ENCODE measurements at regions not wholly inside any gene's neighbourhood (a gene's known extent, or its start where the extent isn't known, plus 50 kb on each side); places are given as distances from the start of the nearest gene placed in this dataset.
"Not testable (repeated sequence)": the region's sequence is repeated elsewhere in the genome, so short reads cannot be mapped to it uniquely, and the experiment has no call there.

GRCh38 chr5:116730706-116731105 lies 156.1 kb upstream of the SEMA6A start:
- no peak overlapping the region for H3K4me3 ChIP-seq (ENCODE audit: low read depth, low read length)
- no peak for TF ChIP-seq CTCF (IDR thresholded peaks at IDR 0.05; ENCODE audit: low read depth, low read length)

GRCh38 chr5:116730185-116730584 lies 155.6 kb upstream of the SEMA6A start:
- no peak overlapping the region for H3K4me3 ChIP-seq (ENCODE audit: low read depth, low read length)
- no peak for TF ChIP-seq CTCF (IDR thresholded peaks at IDR 0.05; ENCODE audit: low read depth, low read length)

GRCh38 chr5:116727248-116727647 lies 152.6 kb upstream of the SEMA6A start:
- no peak overlapping the region for H3K4me3 ChIP-seq (ENCODE audit: low read depth, low read length)
- no peak for TF ChIP-seq CTCF (IDR thresholded peaks at IDR 0.05; ENCODE audit: low read depth, low read length)

- H3K4me3 ChIP-seq (ENCODE audit: low read depth, low read length), result not testable (repeated sequence)
Observed at GRCh38 chr5:116726180-116726579, 151.6 kb upstream of the SEMA6A start.

- no peak overlapping the region for H3K4me3 ChIP-seq (ENCODE audit: low read depth, low read length)
- no peak for TF ChIP-seq CTCF (IDR thresholded peaks at IDR 0.05; ENCODE audit: low read depth, low read length)
Observed at GRCh38 chr5:116724971-116725370, 150.3 kb upstream of the SEMA6A start.

- no peak overlapping the region for H3K4me3 ChIP-seq (ENCODE audit: low read depth, low read length)
- TF ChIP-seq CTCF (IDR thresholded peaks at IDR 0.05; ENCODE audit: low read depth, low read length), result no peak
Observed at GRCh38 chr5:116722651-116723050, 148.0 kb upstream of the SEMA6A start.

- TF ChIP-seq CTCF (IDR thresholded peaks at IDR 0.05; ENCODE audit: low read depth, low read length), result no peak
- H3K4me3 ChIP-seq (ENCODE audit: low read depth, low read length), result no peak overlapping the region
Observed at GRCh38 chr5:116719106-116719505, 144.5 kb upstream of the SEMA6A start.

GRCh38 chr5:116718317-116718716 lies 143.7 kb upstream of the SEMA6A start:
- no peak overlapping the region for H3K4me3 ChIP-seq (ENCODE audit: low read depth, low read length)
- no peak for TF ChIP-seq CTCF (IDR thresholded peaks at IDR 0.05; ENCODE audit: low read depth, low read length)

Data from WI38 (cell line).